GM18498 (cell line): ENCODE measurements at regions not wholly inside any gene's neighbourhood (a gene's known extent, or its start where the extent isn't known, plus 50 kb on each side); places are given as distances from the start of the nearest gene placed in this dataset.

ENCODE experiments used
- ATAC-seq: cut with Tn5 transposase; IDR thresholded peaks from one replicate; pipeline ENCODE4 v1.9.1; 2021; ENCODE audit warnings: mild to moderate bottlenecking, moderate library complexity; ENCODE audit not compliant: unreplicated experiment

- peak; percentile 64 for ATAC-seq
These were observed 293.1 kb upstream of the ID2 start for GRCh38 chr2:8388781-8389180.

GRCh38 chr2:8389431-8390108, 292.3 kb upstream of the ID2 start:
- ATAC-seq: no peak

GRCh38 chr2:8391126-8391525, 290.7 kb upstream of the ID2 start:
- ATAC-seq: no peak

- ATAC-seq: no peak
These were observed 290.3 kb upstream of the ID2 start for GRCh38 chr2:8391584-8391983.

GRCh38 chr2:8392098-8392866, 289.6 kb upstream of the ID2 start:
- ATAC-seq: no peak

GRCh38 chr2:8393506-8393905, 288.4 kb upstream of the ID2 start:
- ATAC-seq: no peak

GRCh38 chr2:8394131-8394530, 287.7 kb upstream of the ID2 start:
- no peak for ATAC-seq

GRCh38 chr2:8394569-8395359, 287.1 kb upstream of the ID2 start:
- ATAC-seq: no peak

GRCh38 chr2:8395718-8396117, 286.1 kb upstream of the ID2 start:
- ATAC-seq: no peak

- no peak for ATAC-seq
These were observed 283.7 kb upstream of the ID2 start for GRCh38 chr2:8398040-8398668.

GRCh38 chr2:8399731-8400130, 282.1 kb upstream of the ID2 start:
- ATAC-seq: no peak

GRCh38 chr2:8400196-8400595, 281.7 kb upstream of the ID2 start:
- no peak for ATAC-seq

- ATAC-seq: no peak
These were observed 279.6 kb upstream of the ID2 start for GRCh38 chr2:8402222-8402621.

- no peak for ATAC-seq
These were observed 278.0 kb upstream of the ID2 start for GRCh38 chr2:8403876-8404275.

GRCh38 chr2:8405334-8405733, 276.5 kb upstream of the ID2 start:
- ATAC-seq: no peak

GRCh38 chr2:8406271-8406670, 275.6 kb upstream of the ID2 start:
- ATAC-seq: no peak

- no peak for ATAC-seq
These were observed 274.5 kb upstream of the ID2 start for GRCh38 chr2:8407332-8407731.

- ATAC-seq: peak; percentile 87
These were observed 273.0 kb upstream of the ID2 start for GRCh38 chr2:8408560-8409460.

GRCh38 chr2:8409461-8410260, 272.2 kb upstream of the ID2 start:
- ATAC-seq: no peak
